Esophagus squamous epithelium (tissue), 4 donors: ENCODE measurements at regions not wholly inside any gene's neighbourhood (a gene's known extent, or its start where the extent isn't known, plus 50 kb on each side); places are given as distances from the start of the nearest gene placed in this dataset.

Experiments
- POLR2A ChIP-seq, 4 donors: fragments of 450-650 bp; IDR thresholded peaks; one replicate each; pipeline ENCODE4 v1.6.1; 2017; ENCODE audit warnings: antibody characterized with exemption in 4 of 4, mild to moderate bottlenecking in 4 of 4, moderate library complexity in 3 of 4
- TF ChIP-seq, protein P1 (sequence below), 6 experiments: fragments of 450-650 bp in 4 of 6; fragments of 200-600 bp in 2 of 6; sonication (generic) in 2 of 6; IDR thresholded peaks; one replicate each; pipeline ENCODE4 v1.5.1; 2016 to 2019; ENCODE audit warnings: antibody characterized with exemption in 6 of 6, mild to moderate bottlenecking in 4 of 6, moderate library complexity in 4 of 6

DNA sequence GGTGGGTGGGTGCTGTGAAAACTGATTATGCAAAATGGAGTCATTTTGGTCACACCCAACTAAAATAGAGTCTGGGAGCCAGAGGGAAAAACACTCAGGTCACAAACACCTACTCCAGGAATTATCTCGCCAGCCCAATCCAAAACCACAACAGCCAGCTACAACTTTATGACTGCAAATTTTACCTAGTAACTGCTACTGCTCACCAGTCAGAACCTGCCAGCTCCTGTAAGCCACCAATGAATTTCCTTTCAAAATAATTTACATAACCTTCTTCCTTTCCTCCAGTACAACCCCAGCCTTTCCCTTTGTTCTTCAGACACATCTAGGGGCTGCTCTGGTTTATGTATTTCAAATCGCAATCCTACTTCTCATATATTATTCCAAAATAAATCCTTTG lies 52.6 kb upstream of the DYNLRB2 start:
- TF ChIP-seq, protein P1, sequence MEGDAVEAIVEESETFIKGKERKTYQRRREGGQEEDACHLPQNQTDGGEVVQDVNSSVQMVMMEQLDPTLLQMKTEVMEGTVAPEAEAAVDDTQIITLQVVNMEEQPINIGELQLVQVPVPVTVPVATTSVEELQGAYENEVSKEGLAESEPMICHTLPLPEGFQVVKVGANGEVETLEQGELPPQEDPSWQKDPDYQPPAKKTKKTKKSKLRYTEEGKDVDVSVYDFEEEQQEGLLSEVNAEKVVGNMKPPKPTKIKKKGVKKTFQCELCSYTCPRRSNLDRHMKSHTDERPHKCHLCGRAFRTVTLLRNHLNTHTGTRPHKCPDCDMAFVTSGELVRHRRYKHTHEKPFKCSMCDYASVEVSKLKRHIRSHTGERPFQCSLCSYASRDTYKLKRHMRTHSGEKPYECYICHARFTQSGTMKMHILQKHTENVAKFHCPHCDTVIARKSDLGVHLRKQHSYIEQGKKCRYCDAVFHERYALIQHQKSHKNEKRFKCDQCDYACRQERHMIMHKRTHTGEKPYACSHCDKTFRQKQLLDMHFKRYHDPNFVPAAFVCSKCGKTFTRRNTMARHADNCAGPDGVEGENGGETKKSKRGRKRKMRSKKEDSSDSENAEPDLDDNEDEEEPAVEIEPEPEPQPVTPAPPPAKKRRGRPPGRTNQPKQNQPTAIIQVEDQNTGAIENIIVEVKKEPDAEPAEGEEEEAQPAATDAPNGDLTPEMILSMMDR (IDR thresholded peaks at IDR 0.05): no peak
- no peak for TF ChIP-seq POLR2A (IDR thresholded peaks at IDR 0.05)
